Stomach (tissue), 4 donors: ENCODE measurements at regions not wholly inside any gene's neighbourhood (a gene's known extent, or its start where the extent isn't known, plus 50 kb on each side); places are given as distances from the start of the nearest gene placed in this dataset.

Experiments used
- POLR2A ChIP-seq, 4 donors: fragments of 450-650 bp; IDR thresholded peaks; one replicate each; pipeline ENCODE4 v1.6.1; 2016; ENCODE audit warnings: antibody characterized with exemption in 4 of 4, control low read depth in 2 of 4, mild to moderate bottlenecking in 1 of 4, moderate library complexity in 1 of 4
- POLR2AphosphoS5 ChIP-seq, 3 donors: sonication (generic); formaldehyde crosslinking; IDR thresholded peaks; one replicate each; pipeline ENCODE4 v1.6.1; 2016; ENCODE audit warnings: antibody characterized with exemption in 3 of 3
- TF ChIP-seq, protein P1 (sequence below), 7 experiments: fragments of 450-650 bp in 4 of 7; fragments of 200-600 bp in 3 of 7; sonication (generic) in 3 of 7; IDR thresholded peaks; one replicate each; pipeline ENCODE4 v1.5.1; 2016 to 2019; ENCODE audit warnings: antibody characterized with exemption in 7 of 7, control low read depth in 2 of 7, mild to moderate bottlenecking in 1 of 7

DNA sequence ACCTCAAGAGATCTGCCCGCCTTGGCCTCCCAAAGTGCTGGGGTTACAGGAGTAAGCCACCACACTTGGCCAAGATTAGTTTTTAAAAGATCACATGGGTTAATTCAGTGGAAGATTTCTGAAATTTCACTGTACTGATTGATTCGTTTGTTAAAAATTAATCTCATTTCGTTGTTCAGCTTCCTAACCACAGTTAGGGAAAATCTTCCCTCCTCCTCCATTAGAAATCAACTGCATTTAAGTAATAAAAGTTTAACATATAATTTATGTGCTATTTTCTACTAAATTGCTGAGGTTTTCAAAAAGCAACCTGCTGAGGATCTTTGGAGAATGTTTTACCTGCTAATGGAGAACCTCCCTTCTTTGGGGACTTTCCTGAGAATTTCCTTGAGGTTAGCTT, 522.4 kb downstream of the GATA3 start:
- TF ChIP-seq, protein P1, sequence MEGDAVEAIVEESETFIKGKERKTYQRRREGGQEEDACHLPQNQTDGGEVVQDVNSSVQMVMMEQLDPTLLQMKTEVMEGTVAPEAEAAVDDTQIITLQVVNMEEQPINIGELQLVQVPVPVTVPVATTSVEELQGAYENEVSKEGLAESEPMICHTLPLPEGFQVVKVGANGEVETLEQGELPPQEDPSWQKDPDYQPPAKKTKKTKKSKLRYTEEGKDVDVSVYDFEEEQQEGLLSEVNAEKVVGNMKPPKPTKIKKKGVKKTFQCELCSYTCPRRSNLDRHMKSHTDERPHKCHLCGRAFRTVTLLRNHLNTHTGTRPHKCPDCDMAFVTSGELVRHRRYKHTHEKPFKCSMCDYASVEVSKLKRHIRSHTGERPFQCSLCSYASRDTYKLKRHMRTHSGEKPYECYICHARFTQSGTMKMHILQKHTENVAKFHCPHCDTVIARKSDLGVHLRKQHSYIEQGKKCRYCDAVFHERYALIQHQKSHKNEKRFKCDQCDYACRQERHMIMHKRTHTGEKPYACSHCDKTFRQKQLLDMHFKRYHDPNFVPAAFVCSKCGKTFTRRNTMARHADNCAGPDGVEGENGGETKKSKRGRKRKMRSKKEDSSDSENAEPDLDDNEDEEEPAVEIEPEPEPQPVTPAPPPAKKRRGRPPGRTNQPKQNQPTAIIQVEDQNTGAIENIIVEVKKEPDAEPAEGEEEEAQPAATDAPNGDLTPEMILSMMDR (IDR thresholded peaks at IDR 0.05), result no peak
- no peak for TF ChIP-seq POLR2AphosphoS5 (IDR thresholded peaks at IDR 0.05)
- no peak for TF ChIP-seq POLR2A (IDR thresholded peaks at IDR 0.05)
